ENCODE measurements at regions not wholly inside any gene's neighbourhood (a gene's known extent, or its start where the extent isn't known, plus 50 kb on each side); places are given as distances from the start of the nearest gene placed in this dataset.

DNA sequence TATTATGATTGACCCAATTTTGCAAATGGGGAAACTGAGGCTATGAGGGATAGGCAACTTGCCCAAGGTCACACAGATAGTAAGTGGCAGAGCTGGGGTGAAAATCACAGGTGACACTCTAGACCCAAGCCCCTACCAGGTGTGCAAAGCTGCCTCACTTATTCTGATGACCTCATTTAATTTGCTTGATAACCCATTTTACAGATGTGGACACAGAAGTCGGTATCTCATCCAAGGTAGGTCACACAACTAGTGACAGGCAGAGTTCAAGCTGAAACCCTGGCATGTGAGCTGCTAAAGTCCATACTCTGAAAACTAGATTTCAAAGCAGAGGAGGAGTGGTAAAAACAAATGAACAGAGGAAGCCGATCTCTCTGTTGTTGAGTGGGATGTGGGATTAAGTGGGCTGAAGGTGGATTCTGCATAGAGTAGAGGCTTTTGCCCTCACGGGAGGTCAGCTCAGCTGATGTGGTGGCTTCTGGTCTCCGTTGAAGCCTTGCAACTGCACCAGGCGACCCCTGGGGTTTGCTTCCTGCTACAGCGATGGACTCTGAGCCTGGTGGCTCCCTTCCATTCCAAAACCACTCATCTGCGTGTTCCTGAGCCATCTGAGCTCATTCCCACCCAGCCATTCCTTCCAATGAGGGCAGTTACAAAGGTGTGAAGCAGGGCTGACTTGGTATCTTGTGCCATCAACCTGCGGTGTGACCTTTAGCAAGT is 164.3 kb upstream of the FHL2 start:
- TF ChIP-seq POLR2A (IDR thresholded peaks at IDR 0.05; ENCODE audit: low read depth, low read length) (no peak), TAF1 (IDR thresholded peaks at IDR 0.05; ENCODE audit: low read depth, low read length) (no peak), POLR2AphosphoS5 (IDR thresholded peaks at IDR 0.05; ENCODE audit: low read depth, low read length) (no peak), PAX5 (IDR thresholded peaks at IDR 0.05; ENCODE audit: insufficient read depth, low read length, severe bottlenecking) (no peak), POU2F2 (IDR thresholded peaks at IDR 0.05; ENCODE audit: low read depth, low read length) (no peak)
